H1 (cell line): ENCODE measurements at regions not wholly inside any gene's neighbourhood (a gene's known extent, or its start where the extent isn't known, plus 50 kb on each side); places are given as distances from the start of the nearest gene placed in this dataset.

Experiments used
- CTCF ChIA-PET: fragments of 300-600 bp; sonication (Branson Sonifier 250); formaldehyde crosslinking; loops from one replicate; lab custom pipeline; 2021; ENCODE audit not compliant: partially characterized antibody; lab: Charles Lee
- POLR2A ChIA-PET: fragments of 300-600 bp; sonication (Branson Sonifier 250); formaldehyde crosslinking; loops from one replicate; lab custom pipeline; 2021; ENCODE audit warnings: inconsistent platforms; ENCODE audit not compliant: partially characterized antibody; lab: Charles Lee
- DNase-seq, 2 experiments: peaks; one replicate each; pipeline versions ENCODE4 v3.0.0 to v3.0.0-alpha.2; 2010 to 2022; ENCODE audit warnings: low spot score in 2 of 2, low read depth in 1 of 2, mixed read lengths in 1 of 2
- FAIRE-seq: peaks from 2 replicates; lab custom pipeline; 2011; peaks lifted over from hg19 to GRCh38; lab: Jason Lieb, UNC
- H2AFZ ChIP-seq: 2 replicates; pipeline ENCODE4 v1.8.1; 2012; ENCODE audit warnings: low read length, inconsistent platforms
- H2AK5ac ChIP-seq: 2 replicates; pipeline ENCODE4 v1.6.1; 2013; ENCODE audit warnings: low read depth, low read length
- H2BK120ac ChIP-seq: replicated peaks from 2 replicates; pipeline ENCODE3; 2013; ENCODE audit warnings: low read depth, low read length, inconsistent platforms
- H2BK12ac ChIP-seq: 2 replicates; pipeline ENCODE4 v1.6.1; 2013; ENCODE audit warnings: low read depth, low read length
- H2BK15ac ChIP-seq: 2 replicates; pipeline ENCODE4 v1.6.1; 2013; ENCODE audit warnings: low read length
- H2BK20ac ChIP-seq: 2 replicates; pipeline ENCODE4 v1.6.1; 2013; ENCODE audit warnings: low read length
- H2BK5ac ChIP-seq: 2 replicates; pipeline ENCODE4 v1.6.1; 2013; ENCODE audit warnings: low read depth, low read length
- H3K14ac ChIP-seq: 2 replicates; pipeline ENCODE4 v1.6.1; 2013; ENCODE audit warnings: inconsistent platforms; ENCODE audit not compliant: insufficient read length
- H3K18ac ChIP-seq: 2 replicates; pipeline ENCODE4 v1.6.1; 2013; ENCODE audit warnings: low read length; ENCODE audit errors: extremely low read depth
- H3K23ac ChIP-seq: 2 replicates; pipeline ENCODE4 v1.6.1; 2013; ENCODE audit warnings: inconsistent platforms; ENCODE audit not compliant: insufficient read length
- H3K23me2 ChIP-seq: 2 replicates; pipeline ENCODE4 v1.6.1; 2013; ENCODE audit warnings: low read depth, low read length
- H3K27ac ChIP-seq: 2 replicates; pipeline ENCODE4 v1.6.1; 2011; ENCODE audit warnings: low read depth, low read length, inconsistent platforms
- H3K27me3 ChIP-seq, 4 experiments: replicated peaks in 1 of 4; 1 replicate in 1 of 4; 2 replicates in 3 of 4; pipeline versions ENCODE4 v1.6.1 to v1.8.1; 2011 to 2013; ENCODE audit warnings: low read length in 3 of 4, mild to moderate bottlenecking in 3 of 4, inconsistent platforms in 2 of 4, mixed read lengths in 2 of 4, moderate library complexity in 1 of 4; ENCODE audit not compliant: control insufficient read depth in 3 of 4, insufficient read depth in 3 of 4; ENCODE audit errors: extremely low read depth in 1 of 4
- H3K36me3 ChIP-seq, 4 experiments: 2 replicates each; pipeline versions ENCODE4 v1.6.1 to v1.8.1; 2011 to 2013; ENCODE audit warnings: mild to moderate bottlenecking in 4 of 4, low read length in 3 of 4, moderate library complexity in 2 of 4, control low read depth in 1 of 4, inconsistent platforms in 1 of 4; ENCODE audit not compliant: insufficient read depth in 4 of 4, control insufficient read depth in 2 of 4
- H3K4ac ChIP-seq: replicated peaks from 2 replicates; pipeline ENCODE3; 2013; ENCODE audit warnings: low read length, low read depth, mixed read lengths, inconsistent platforms; ENCODE audit not compliant: insufficient read length
- H3K4me1 ChIP-seq, 4 experiments: replicated peaks in 1 of 4; 1 replicate in 1 of 4; 2 replicates in 3 of 4; pipeline versions ENCODE4 v1.6.1 to v1.8.1; 2011 to 2013; ENCODE audit warnings: low read length in 3 of 4, inconsistent platforms in 2 of 4, mixed read lengths in 1 of 4; ENCODE audit not compliant: insufficient read depth in 4 of 4, control insufficient read depth in 3 of 4
- H3K4me2 ChIP-seq, 2 experiments: 2 replicates each; pipeline versions ENCODE4 v1.6.1 to v1.8.1; 2011 to 2013; ENCODE audit warnings: low read depth in 2 of 2, low read length in 2 of 2, control low read depth in 1 of 2, inconsistent platforms in 1 of 2, mild to moderate bottlenecking in 1 of 2; ENCODE audit not compliant: insufficient read depth in 1 of 2
- H3K4me3 ChIP-seq, 4 experiments: fragments of 200-600, 300-600 bp in 1 of 4; sonication (generic), shearing (Covaris generic), sonication (Bioruptor Twin) in 1 of 4; 2 replicates each; pipeline versions ENCODE4 v1.5.1 to v1.8.1; 2011 to 2016; ENCODE audit warnings: low read length in 4 of 4, low read depth in 3 of 4, control low read depth in 2 of 4, inconsistent platforms in 2 of 4, mild to moderate bottlenecking in 2 of 4, mixed read lengths in 1 of 4, moderate library complexity in 1 of 4; ENCODE audit not compliant: insufficient read depth in 2 of 4; ENCODE audit errors: extremely low read depth in 1 of 4
- H3K56ac ChIP-seq: replicated peaks from 2 replicates; pipeline ENCODE3; 2013; ENCODE audit warnings: low read depth, mild to moderate bottlenecking, mixed read lengths, low read length, inconsistent platforms; ENCODE audit not compliant: insufficient read length
- H3K79me1 ChIP-seq: 2 replicates; pipeline ENCODE4 v1.6.1; 2013; ENCODE audit warnings: low read depth, low read length, control low read depth
- H3K79me2 ChIP-seq, 2 experiments: 2 replicates each; pipeline versions ENCODE4 v1.6.1 to v1.8.1; 2012 to 2013; ENCODE audit warnings: low read length in 2 of 2, mild to moderate bottlenecking in 2 of 2, inconsistent platforms in 1 of 2; ENCODE audit not compliant: insufficient read depth in 2 of 2, control insufficient read depth in 1 of 2
- H3K9ac ChIP-seq, 4 experiments: replicated peaks in 1 of 4; 1 replicate in 1 of 4; 2 replicates in 3 of 4; pipeline versions ENCODE4 v1.6.1 to v1.8.1; 2011 to 2013; ENCODE audit warnings: low read depth in 3 of 4, low read length in 3 of 4, control low read depth in 2 of 4, mild to moderate bottlenecking in 2 of 4, moderate library complexity in 2 of 4, inconsistent platforms in 1 of 4; ENCODE audit errors: extremely low read depth in 1 of 4
- H3K9me3 ChIP-seq, 2 experiments: 2 replicates each; pipeline versions ENCODE4 v1.6.1 to v1.8.1; 2012 to 2013; ENCODE audit warnings: mild to moderate bottlenecking in 2 of 2, moderate library complexity in 2 of 2, control low read depth in 1 of 2, inconsistent platforms in 1 of 2, low read depth in 1 of 2, low read length in 1 of 2, mixed read lengths in 1 of 2; ENCODE audit not compliant: insufficient read depth in 2 of 2
- H4K20me1 ChIP-seq, 2 experiments: replicated peaks in 1 of 2; 2 replicates each; pipeline versions ENCODE3 to v1.8.1; 2011 to 2013; ENCODE audit warnings: inconsistent platforms in 2 of 2, low read length in 2 of 2, mild to moderate bottlenecking in 1 of 2; ENCODE audit not compliant: insufficient read depth in 2 of 2, control insufficient read depth in 1 of 2
- H4K5ac ChIP-seq: 2 replicates; pipeline ENCODE4 v1.6.1; 2013; ENCODE audit warnings: low read length, low read depth, mixed read lengths, inconsistent platforms; ENCODE audit not compliant: insufficient read length
- H4K8ac ChIP-seq: 2 replicates; pipeline ENCODE4 v1.8.0; 2013; ENCODE audit warnings: mild to moderate bottlenecking, moderate library complexity, low read length, inconsistent platforms; ENCODE audit not compliant: insufficient read depth; ENCODE audit errors: extremely low read depth
- H4K91ac ChIP-seq: replicated peaks from 2 replicates; pipeline ENCODE3; 2013; ENCODE audit warnings: low read length, mixed read lengths, inconsistent platforms; ENCODE audit not compliant: insufficient read length
- CHD1 ChIP-seq: IDR thresholded peaks from 2 replicates; pipeline ENCODE4 v1.6.1; 2012; ENCODE audit warnings: low read depth, low read length, improper control_type of control experiment
- EGR1 ChIP-seq: IDR thresholded peaks from 2 replicates; pipeline ENCODE4 v1.6.1; 2011; ENCODE audit warnings: low read depth, low read length, borderline replicate concordance
- FOSL1 ChIP-seq: IDR thresholded peaks from 2 replicates; pipeline ENCODE4 v1.6.1; 2011; ENCODE audit warnings: mild to moderate bottlenecking, low read depth, low read length, moderate library complexity; ENCODE audit not compliant: insufficient read depth
- GTF2F1 ChIP-seq: IDR thresholded peaks from 2 replicates; pipeline ENCODE4 v1.6.1; 2012; ENCODE audit warnings: low read depth, low read length, improper control_type of control experiment, borderline replicate concordance
- NANOG ChIP-seq: IDR thresholded peaks from 2 replicates; pipeline ENCODE4 v1.6.1; 2011; ENCODE audit warnings: low read length, low read depth, mild to moderate bottlenecking, inconsistent platforms; ENCODE audit not compliant: insufficient read depth, poor library complexity, severe bottlenecking
- POLR2AphosphoS5 ChIP-seq: IDR thresholded peaks from 2 replicates; pipeline ENCODE4 v1.6.1; 2011; ENCODE audit warnings: low read depth, low read length
- RFX5 ChIP-seq: IDR thresholded peaks from 2 replicates; pipeline ENCODE4 v1.6.1; 2011; ENCODE audit warnings: low read depth, low read length, improper control_type of control experiment, borderline replicate concordance
- RNF2 ChIP-seq: fragments of 200-900, 300-1000 bp; sonication (generic); IDR thresholded peaks from 2 replicates; pipeline ENCODE4 v1.7.1; 2016; ENCODE audit warnings: borderline replicate concordance, low read depth, mild to moderate bottlenecking, antibody characterized with exemption, low read length; ENCODE audit not compliant: poor library complexity, severe bottlenecking; ENCODE audit errors: missing control alignments
- SIRT6 ChIP-seq: IDR thresholded peaks from one replicate; pipeline ENCODE4 v1.7.1; 2012; ENCODE audit warnings: low read length, inconsistent platforms
- SP1 ChIP-seq: IDR thresholded peaks from 2 replicates; pipeline ENCODE4 v1.6.1; 2011; ENCODE audit warnings: low read depth, low read length
- SP2 ChIP-seq: IDR thresholded peaks from 2 replicates; pipeline ENCODE4 v1.6.1; 2012; ENCODE audit warnings: mild to moderate bottlenecking, low read length, inconsistent platforms
- TCF12 ChIP-seq: IDR thresholded peaks from 2 replicates; pipeline ENCODE4 v1.6.1; 2011; ENCODE audit warnings: low read depth, mild to moderate bottlenecking, low read length
- USF2 ChIP-seq: IDR thresholded peaks from 2 replicates; pipeline ENCODE4 v1.6.1; 2011; ENCODE audit warnings: low read length, improper control_type of control experiment
- WGBS, 2 experiments: shearing (Covaris generic) in 1 of 2; methylation state at CpG; one replicate each; pipeline versions ENCODE4 v1.1.6 to v1.1.7; 2013 to 2015; ENCODE audit warnings: low lambda C conversion rate in 2 of 2, mixed read lengths in 2 of 2, inconsistent platforms in 1 of 2, low coverage in 1 of 2, missing lambda C conversion rate in 1 of 2; ENCODE audit not compliant: insufficient replicate concordance in 2 of 2, insufficient coverage in 1 of 2, insufficient read length in 1 of 2; ENCODE audit errors: extremely low coverage in 1 of 2, missing lambda C conversion rate in 1 of 2; 5-methylcytosine and 5-hydroxymethylcytosine counted together

- TF ChIP-seq POLR2AphosphoS5, result no peak
Observed at GRCh38 chr2:12584338-12584737, 132.4 kb upstream of the TRIB2 start (continued).

- no peak overlapping the region for H2AK5ac ChIP-seq
- H3K4me3 ChIP-seq, result no peak overlapping the region
- no peak overlapping the region for H2BK12ac ChIP-seq
- no peak overlapping the region for H2AFZ ChIP-seq
- H4K8ac ChIP-seq, result no peak overlapping the region
- no peak overlapping the region for H4K5ac ChIP-seq
- no peak overlapping the region for H3K4ac ChIP-seq
- no peak overlapping the region for H3K56ac ChIP-seq
- H3K4me2 ChIP-seq, result no peak overlapping the region
- no peak overlapping the region for H2BK120ac ChIP-seq
- no peak overlapping the region for H3K23ac ChIP-seq
- no peaks in the 10 kb centered on the region for H4K20me1 ChIP-seq
- no peaks in the 10 kb centered on the region for H3K79me1 ChIP-seq
- no peak overlapping the region for H2BK5ac ChIP-seq
- CTCF ChIA-PET, result interaction anchor here (0.7 to 1.1 kb wide), 2 partner anchors 34 to 131 kb away, joined by 3 to 4 read pairs; partner anchors contain the start of gene TRIB2
- FAIRE-seq, result no peak
- H3K18ac ChIP-seq, result no peak overlapping the region
- no peak for DNase-seq
- H4K91ac ChIP-seq, result no peak overlapping the region
- no peak overlapping the region for H3K14ac ChIP-seq
- H3K27ac ChIP-seq, result no peak overlapping the region
- H3K27me3 ChIP-seq, result no peaks in the 10 kb centered on the region; a peak in 1 of 7 replicates
- H3K9me3 ChIP-seq, result no peaks in the 10 kb centered on the region
- no peak overlapping the region for H2BK20ac ChIP-seq
- H2BK15ac ChIP-seq, result no peak overlapping the region
- H3K23me2 ChIP-seq, result no peaks in the 10 kb centered on the region
- H3K36me3 ChIP-seq, result no peaks in the 10 kb centered on the region
- POLR2A ChIA-PET, result no interaction called here
- no peaks in the 10 kb centered on the region for H3K79me2 ChIP-seq
- WGBS, 2 experiments, result 86% methylated on average over 2 of the region's 2 CpGs; no CpG with 5 or more reads in 1 of the 2 experiments
- no peak overlapping the region for H3K9ac ChIP-seq
- H3K4me1 ChIP-seq, result no peaks in the 10 kb centered on the region
- TF ChIP-seq TCF12 (no peak), RFX5 (no peak), SP1 (no peak), SIRT6 (no peak), USF2 (no peak), CHD1 (no peak), GTF2F1 (no peak), RNF2 (no peak), FOSL1 (no peak), NANOG (no peak), SP2 (no peak), EGR1 (no peak)
Observed at GRCh38 chr2:12585784-12586183, 131.0 kb upstream of the TRIB2 start.
